Astrocyte of the cerebellum (primary cell): ENCODE measurements at regions not wholly inside any gene's neighbourhood (a gene's known extent, or its start where the extent isn't known, plus 50 kb on each side); places are given as distances from the start of the nearest gene placed in this dataset.

Experiments
- DNase-seq: peaks from one replicate; pipeline ENCODE4 v3.0.0-alpha.2; 2011; ENCODE audit warnings: low read depth
- H3K4me3 ChIP-seq: 2 replicates; pipeline ENCODE4 v1.5.1; 2011; ENCODE audit warnings: mild to moderate bottlenecking, low read depth, low read length, moderate library complexity
- CTCF ChIP-seq: IDR thresholded peaks from 2 replicates; pipeline ENCODE4 v1.5.1; 2012; ENCODE audit warnings: low read length, low read depth, moderate library complexity, mild to moderate bottlenecking; ENCODE audit errors: missing control alignments
- in situ Hi-C: cut with HindIII; loops from 2 replicates; pipeline ENCODE4 v1.10.0; 2017; ENCODE audit warnings: low sequenced_read_pairs

GRCh38 chr21:15193937-15194336 lies 129.1 kb upstream of the NRIP1 start:
- TF ChIP-seq CTCF = no peak
- in situ Hi-C loops = no loop called here
- no peak for DNase-seq
- no peak overlapping the region for H3K4me3 ChIP-seq

GRCh38 chr21:15195104-15195503 lies 130.3 kb upstream of the NRIP1 start:
- no peak for TF ChIP-seq CTCF
- in situ Hi-C loops = no loop called here
- no peak overlapping the region for H3K4me3 ChIP-seq
- DNase-seq = no peak

GRCh38 chr21:15195768-15196167 lies 131.0 kb upstream of the NRIP1 start:
- TF ChIP-seq CTCF = no peak
- DNase-seq = no peak
- in situ Hi-C loops = no loop called here
- no peak overlapping the region for H3K4me3 ChIP-seq

GRCh38 chr21:15197696-15198095 lies 132.9 kb upstream of the NRIP1 start:
- no peak overlapping the region for H3K4me3 ChIP-seq
- no peak for DNase-seq
- in situ Hi-C loops = no loop called here
- TF ChIP-seq CTCF = no peak

- H3K4me3 ChIP-seq = no peak overlapping the region
- DNase-seq = no peak
- no peak for TF ChIP-seq CTCF
- in situ Hi-C loops = no loop called here
These were observed 134.9 kb upstream of the NRIP1 start for GRCh38 chr21:15199414-15200383.

GRCh38 chr21:15203740-15204139 lies 138.9 kb upstream of the NRIP1 start:
- DNase-seq = no peak
- H3K4me3 ChIP-seq = no peak overlapping the region
- in situ Hi-C loops = no loop called here
- no peak for TF ChIP-seq CTCF
